ENCODE measurements at regions not wholly inside any gene's neighbourhood (a gene's known extent, or its start where the extent isn't known, plus 50 kb on each side); places are given as distances from the start of the nearest gene placed in this dataset.

DNA sequence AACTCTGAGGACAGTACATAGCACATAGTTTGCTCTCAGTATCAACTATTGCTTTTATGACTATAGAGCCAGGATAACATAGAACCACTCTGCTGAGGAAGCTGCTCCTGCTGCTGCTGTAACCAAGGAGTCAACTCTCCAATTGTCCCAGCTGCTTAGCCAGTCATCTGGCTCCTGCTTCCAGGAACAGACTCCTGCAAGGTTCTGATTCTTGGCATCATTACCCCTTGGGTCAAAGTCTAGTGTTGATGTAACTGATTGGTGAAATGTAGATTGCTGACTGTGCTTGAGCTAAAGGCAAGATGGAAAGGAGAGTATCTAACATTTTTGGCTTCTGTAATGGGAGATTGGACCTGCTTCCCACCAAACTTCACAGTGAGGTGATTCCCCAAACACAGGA is 261.9 kb upstream of the FSHR start:
- Histone ChIP-seq H3K4me1 (ENCODE audit: control insufficient read depth, insufficient read depth, low read length) (no peaks in the 10 kb centered on the region), H2AFZ (ENCODE audit: control insufficient read depth, low read depth, low read length) (no peak overlapping the region), H3K9ac (ENCODE audit: control insufficient read depth, insufficient read depth, low read length) (no peak overlapping the region), H3K27me3 (replicated peaks in 1 of 2; ENCODE audit: control insufficient read depth in 2 of 2, insufficient read depth in 2 of 2, low read length in 1 of 2) (no peaks in the 10 kb centered on the region), H3K79me2 (ENCODE audit: control insufficient read depth, insufficient read depth, low read length) (no peaks in the 10 kb centered on the region), H3K36me3 (ENCODE audit: control insufficient read depth in 2 of 2, insufficient read depth in 2 of 2, low read length in 1 of 2) (no peaks in the 10 kb centered on the region), H3K4me3 (no peak overlapping the region), H3K27ac (ENCODE audit: control insufficient read depth, insufficient read depth) (no peak overlapping the region), H3K4me2 (ENCODE audit: control insufficient read depth, insufficient read depth) (no peak overlapping the region), H4K20me1 (ENCODE audit: control insufficient read depth, insufficient read depth) (no peaks in the 10 kb centered on the region; the same call in 1 of the 2 replicates), H3K9me3 (replicated peaks; ENCODE audit: control insufficient read depth, insufficient read depth, low read length) (no peaks in the 10 kb centered on the region)
- intact Hi-C loops (cut with micrococcal nuclease; ENCODE audit: unreplicated experiment) = no loop called here
- FAIRE-seq (no peak), ATAC-seq (no peak), DNase-seq (ENCODE audit: low read depth, low spot score) (no peak)
- ChIA-PET RAD21 (ENCODE audit: unreplicated experiment) (no interaction called here), SMC1A (ENCODE audit: uncharacterized antibody, unreplicated experiment) (no interaction called here), CTCF (no interaction called here), POLR2A (no interaction called here)
- in situ Hi-C loops (cut with MboI) = no loop called here
- no TSS peak for BruUV-seq (replicated peaks)
- TF ChIP-seq, protein P1, sequence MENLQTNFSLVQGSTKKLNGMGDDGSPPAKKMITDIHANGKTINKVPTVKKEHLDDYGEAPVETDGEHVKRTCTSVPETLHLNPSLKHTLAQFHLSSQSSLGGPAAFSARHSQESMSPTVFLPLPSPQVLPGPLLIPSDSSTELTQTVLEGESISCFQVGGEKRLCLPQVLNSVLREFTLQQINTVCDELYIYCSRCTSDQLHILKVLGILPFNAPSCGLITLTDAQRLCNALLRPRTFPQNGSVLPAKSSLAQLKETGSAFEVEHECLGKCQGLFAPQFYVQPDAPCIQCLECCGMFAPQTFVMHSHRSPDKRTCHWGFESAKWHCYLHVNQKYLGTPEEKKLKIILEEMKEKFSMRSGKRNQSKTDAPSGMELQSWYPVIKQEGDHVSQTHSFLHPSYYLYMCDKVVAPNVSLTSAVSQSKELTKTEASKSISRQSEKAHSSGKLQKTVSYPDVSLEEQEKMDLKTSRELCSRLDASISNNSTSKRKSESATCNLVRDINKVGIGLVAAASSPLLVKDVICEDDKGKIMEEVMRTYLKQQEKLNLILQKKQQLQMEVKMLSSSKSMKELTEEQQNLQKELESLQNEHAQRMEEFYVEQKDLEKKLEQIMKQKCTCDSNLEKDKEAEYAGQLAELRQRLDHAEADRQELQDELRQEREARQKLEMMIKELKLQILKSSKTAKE (IDR thresholded peaks at IDR 0.05; ENCODE audit: low read depth, poor library complexity, severe bottlenecking) = no peak
- no peak for TF ChIP-seq ASH2L (IDR thresholded peaks at IDR 0.05; ENCODE audit: borderline replicate concordance, low read depth)
- TF ChIP-seq TARDBP (IDR thresholded peaks at IDR 0.05; ENCODE audit: borderline replicate concordance) = no peak
- no peak for TF ChIP-seq NBN (IDR thresholded peaks at IDR 0.05)

DNA sequence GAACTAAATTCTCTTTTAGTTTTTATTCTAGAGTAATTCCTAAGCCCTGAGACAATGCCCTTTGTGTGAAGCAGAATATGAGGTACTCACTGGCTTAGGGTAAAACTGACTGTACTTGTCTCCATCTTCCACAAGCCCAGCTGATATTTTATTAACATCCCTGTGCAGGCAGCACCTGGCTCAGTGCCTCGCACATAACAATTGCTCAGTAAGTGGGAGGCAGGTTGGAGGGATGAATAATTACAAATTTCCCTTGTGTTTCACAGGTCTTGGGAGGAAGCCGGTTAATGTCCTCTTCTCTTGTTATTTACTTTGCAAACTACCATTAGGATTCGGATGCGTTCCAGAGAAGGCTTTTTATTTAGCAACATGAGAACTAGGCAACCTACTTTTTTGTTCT is 249.8 kb upstream of the FSHR start:
- intact Hi-C loops (cut with micrococcal nuclease; ENCODE audit: unreplicated experiment) = no loop called here
- H3K4me1 ChIP-seq (ENCODE audit: control insufficient read depth, insufficient read depth, low read length) = no peaks in the 10 kb centered on the region
- H3K36me3 ChIP-seq (ENCODE audit: control insufficient read depth in 2 of 2, insufficient read depth in 2 of 2, low read length in 1 of 2) = no peaks in the 10 kb centered on the region
- in situ Hi-C loops (cut with MboI) = no loop called here
- H3K27ac ChIP-seq (ENCODE audit: control insufficient read depth, insufficient read depth) = no peak overlapping the region
- H2AFZ ChIP-seq (ENCODE audit: control insufficient read depth, low read depth, low read length) = no peak overlapping the region
- ATAC-seq = no peak
- BruUV-seq (replicated peaks) = no TSS peak
- no peak for FAIRE-seq
- 59% methylated on average over 4 of the region's 4 CpGs for WGBS (ENCODE audit: insufficient coverage, insufficient replicate concordance, low lambda C conversion rate, missing lambda C conversion rate)
- ChIA-PET RAD21 (ENCODE audit: unreplicated experiment) (no interaction called here), SMC1A (ENCODE audit: uncharacterized antibody, unreplicated experiment) (interaction anchor here (1.2 kb wide), 1 partner anchor 43 kb away, joined by 3 read pairs; no protein-coding TSS in a partner anchor), POLR2A (no interaction called here), CTCF (no interaction called here)
- H3K9ac ChIP-seq (ENCODE audit: control insufficient read depth, insufficient read depth, low read length) = no peak overlapping the region
- H3K79me2 ChIP-seq (ENCODE audit: control insufficient read depth, insufficient read depth, low read length) = no peaks in the 10 kb centered on the region
- no peaks in the 10 kb centered on the region for H4K20me1 ChIP-seq (ENCODE audit: control insufficient read depth, insufficient read depth)
- no peak overlapping the region for H3K4me3 ChIP-seq
- no peaks in the 10 kb centered on the region for H3K9me3 ChIP-seq (replicated peaks; ENCODE audit: control insufficient read depth, insufficient read depth, low read length)
- DNase-seq (ENCODE audit: low read depth, low spot score) = no peak
- H3K27me3 ChIP-seq (replicated peaks in 1 of 2; ENCODE audit: control insufficient read depth in 2 of 2, insufficient read depth in 2 of 2, low read length in 1 of 2) = no peaks in the 10 kb centered on the region
- no peak overlapping the region for H3K4me2 ChIP-seq (ENCODE audit: control insufficient read depth, insufficient read depth)
- TF ChIP-seq SP1 (IDR thresholded peaks at IDR 0.05; ENCODE audit: low read depth, low read length) (no peak), MTA3 (IDR thresholded peaks at IDR 0.05; ENCODE audit: borderline replicate concordance, low read length) (no peak), MEF2B (IDR thresholded peaks at IDR 0.05; ENCODE audit: partially characterized antibody, poor library complexity, severe bottlenecking) (no peak), EZH2 (IDR thresholded peaks at IDR 0.05; ENCODE audit: borderline replicate concordance, control insufficient read depth, low read depth, low read length) (no peak)
- TF ChIP-seq, protein P2, sequence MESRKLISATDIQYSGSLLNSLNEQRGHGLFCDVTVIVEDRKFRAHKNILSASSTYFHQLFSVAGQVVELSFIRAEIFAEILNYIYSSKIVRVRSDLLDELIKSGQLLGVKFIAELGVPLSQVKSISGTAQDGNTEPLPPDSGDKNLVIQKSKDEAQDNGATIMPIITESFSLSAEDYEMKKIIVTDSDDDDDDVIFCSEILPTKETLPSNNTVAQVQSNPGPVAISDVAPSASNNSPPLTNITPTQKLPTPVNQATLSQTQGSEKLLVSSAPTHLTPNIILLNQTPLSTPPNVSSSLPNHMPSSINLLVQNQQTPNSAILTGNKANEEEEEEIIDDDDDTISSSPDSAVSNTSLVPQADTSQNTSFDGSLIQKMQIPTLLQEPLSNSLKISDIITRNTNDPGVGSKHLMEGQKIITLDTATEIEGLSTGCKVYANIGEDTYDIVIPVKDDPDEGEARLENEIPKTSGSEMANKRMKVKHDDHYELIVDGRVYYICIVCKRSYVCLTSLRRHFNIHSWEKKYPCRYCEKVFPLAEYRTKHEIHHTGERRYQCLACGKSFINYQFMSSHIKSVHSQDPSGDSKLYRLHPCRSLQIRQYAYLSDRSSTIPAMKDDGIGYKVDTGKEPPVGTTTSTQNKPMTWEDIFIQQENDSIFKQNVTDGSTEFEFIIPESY (IDR thresholded peaks at IDR 0.05) = no peak
- TF ChIP-seq, protein P3, sequence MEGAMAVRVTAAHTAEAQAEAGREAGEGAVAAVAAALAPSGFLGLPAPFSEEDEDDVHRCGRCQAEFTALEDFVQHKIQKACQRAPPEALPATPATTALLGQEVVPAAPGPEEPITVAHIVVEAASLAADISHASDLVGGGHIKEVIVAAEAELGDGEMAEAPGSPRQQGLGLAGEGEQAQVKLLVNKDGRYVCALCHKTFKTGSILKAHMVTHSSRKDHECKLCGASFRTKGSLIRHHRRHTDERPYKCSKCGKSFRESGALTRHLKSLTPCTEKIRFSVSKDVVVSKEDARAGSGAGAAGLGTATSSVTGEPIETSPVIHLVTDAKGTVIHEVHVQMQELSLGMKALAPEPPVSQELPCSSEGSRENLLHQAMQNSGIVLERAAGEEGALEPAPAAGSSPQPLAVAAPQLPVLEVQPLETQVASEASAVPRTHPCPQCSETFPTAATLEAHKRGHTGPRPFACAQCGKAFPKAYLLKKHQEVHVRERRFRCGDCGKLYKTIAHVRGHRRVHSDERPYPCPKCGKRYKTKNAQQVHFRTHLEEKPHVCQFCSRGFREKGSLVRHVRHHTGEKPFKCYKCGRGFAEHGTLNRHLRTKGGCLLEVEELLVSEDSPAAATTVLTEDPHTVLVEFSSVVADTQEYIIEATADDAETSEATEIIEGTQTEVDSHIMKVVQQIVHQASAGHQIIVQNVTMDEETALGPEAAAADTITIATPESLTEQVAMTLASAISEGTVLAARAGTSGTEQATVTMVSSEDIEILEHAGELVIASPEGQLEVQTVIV (IDR thresholded peaks at IDR 0.05; ENCODE audit: borderline replicate concordance, partially characterized antibody) = no peak
